AG10803 (cell line): ENCODE measurements at regions not wholly inside any gene's neighbourhood (a gene's known extent, or its start where the extent isn't known, plus 50 kb on each side); places are given as distances from the start of the nearest gene placed in this dataset.
"Not testable (repeated sequence)": the region's sequence is repeated elsewhere in the genome, so short reads cannot be mapped to it uniquely, and the experiment has no call there.

Experiments
- DNase-seq: peaks from one replicate; pipeline ENCODE4 v3.0.0; 2010; ENCODE audit warnings: low read depth
- H3K4me3 ChIP-seq: 2 replicates; pipeline ENCODE4 v1.5.1; 2011; ENCODE audit warnings: mild to moderate bottlenecking, low read length, control low read depth
- CTCF ChIP-seq: conservative IDR thresholded peaks from 2 replicates; pipeline ENCODE4 v1.5.1; 2011; ENCODE audit warnings: mild to moderate bottlenecking, low read length, control low read depth, inconsistent platforms

DNA sequence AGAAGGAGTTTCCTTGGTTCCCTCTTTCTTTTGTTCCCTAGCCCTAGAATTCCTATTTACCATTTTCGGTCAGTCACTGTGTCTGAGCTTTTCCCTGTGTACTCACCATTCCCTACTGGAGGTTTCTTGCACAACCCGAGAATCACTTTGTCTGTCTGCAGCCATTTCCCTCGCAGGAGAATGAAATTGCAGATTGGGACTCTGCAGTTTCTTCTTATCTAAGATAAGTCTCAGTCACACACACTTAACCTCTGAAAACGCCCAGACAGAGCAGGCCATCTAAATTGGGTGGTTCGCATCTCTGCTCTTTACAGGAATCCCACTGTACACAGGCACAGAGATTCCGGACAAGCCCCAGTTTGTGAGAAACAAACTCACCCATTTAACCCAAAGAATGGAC is 58.6 kb upstream of the CNTNAP2 start:
- DNase-seq = no peak
- H3K4me3 ChIP-seq = no peak overlapping the region
- no peak for TF ChIP-seq CTCF

GRCh38 chr7:146054909-146055308 is 61.7 kb upstream of the CNTNAP2 start:
- TF ChIP-seq CTCF = no peak
- no peak for DNase-seq
- no peak overlapping the region for H3K4me3 ChIP-seq

GRCh38 chr7:146053492-146053891 is 63.1 kb upstream of the CNTNAP2 start:
- no peak for DNase-seq
- no peak for TF ChIP-seq CTCF
- no peak overlapping the region for H3K4me3 ChIP-seq

DNA sequence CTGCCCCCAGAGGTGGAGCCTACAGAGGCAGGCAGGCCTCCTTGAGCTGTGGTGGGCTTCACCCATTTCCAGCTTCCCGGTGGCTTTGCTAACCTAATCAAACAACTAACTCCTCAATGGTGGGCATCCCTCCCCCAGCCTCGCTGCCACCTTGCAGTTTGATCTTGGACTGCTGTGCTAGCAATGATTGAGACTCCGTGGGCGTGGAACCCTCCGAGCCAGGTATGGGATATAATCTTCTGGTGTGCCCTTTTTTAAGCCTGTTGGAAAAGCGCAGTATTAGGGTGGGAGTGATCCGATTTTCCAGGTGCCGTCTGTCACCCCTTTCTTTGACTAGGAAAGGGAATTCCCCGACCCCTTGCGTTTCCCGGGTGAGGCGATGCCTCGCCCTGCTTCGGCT is 73.3 kb upstream of the CNTNAP2 start:
- H3K4me3 ChIP-seq, DNase-seq: not testable (repeated sequence)

DNA sequence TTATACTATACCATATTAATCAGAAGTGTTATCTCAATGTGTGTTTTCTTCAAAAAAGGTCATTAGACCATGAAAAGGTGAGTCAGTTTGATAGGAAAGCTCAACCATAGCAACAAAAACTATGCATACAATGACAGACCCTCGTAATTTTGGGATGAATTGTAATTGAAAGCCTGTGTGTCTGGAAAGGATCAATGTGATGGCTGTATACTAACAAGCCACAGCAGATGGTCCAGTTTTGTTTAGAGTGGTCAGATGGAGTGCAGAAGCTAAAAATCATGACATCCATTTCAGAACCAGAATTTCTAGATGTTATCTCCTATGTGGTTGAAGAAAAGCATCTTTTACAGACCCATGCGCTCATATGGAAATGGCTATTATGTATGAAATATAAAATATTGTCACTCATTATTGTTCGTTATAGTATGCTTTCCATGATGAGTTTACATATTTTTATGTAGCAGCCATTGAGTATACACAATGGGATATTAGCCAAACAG is 88.3 kb upstream of the CNTNAP2 start:
- no peak for TF ChIP-seq CTCF
- no peak for DNase-seq
- no peak overlapping the region for H3K4me3 ChIP-seq

- H3K4me3 ChIP-seq = no peak overlapping the region
- no peak for DNase-seq
- no peak for TF ChIP-seq CTCF
Observed at GRCh38 chr7:146027243-146027642, 89.4 kb upstream of the CNTNAP2 start.

GRCh38 chr7:146022776-146023175 is 93.8 kb upstream of the CNTNAP2 start:
- DNase-seq = no peak
- no peak for TF ChIP-seq CTCF

DNA sequence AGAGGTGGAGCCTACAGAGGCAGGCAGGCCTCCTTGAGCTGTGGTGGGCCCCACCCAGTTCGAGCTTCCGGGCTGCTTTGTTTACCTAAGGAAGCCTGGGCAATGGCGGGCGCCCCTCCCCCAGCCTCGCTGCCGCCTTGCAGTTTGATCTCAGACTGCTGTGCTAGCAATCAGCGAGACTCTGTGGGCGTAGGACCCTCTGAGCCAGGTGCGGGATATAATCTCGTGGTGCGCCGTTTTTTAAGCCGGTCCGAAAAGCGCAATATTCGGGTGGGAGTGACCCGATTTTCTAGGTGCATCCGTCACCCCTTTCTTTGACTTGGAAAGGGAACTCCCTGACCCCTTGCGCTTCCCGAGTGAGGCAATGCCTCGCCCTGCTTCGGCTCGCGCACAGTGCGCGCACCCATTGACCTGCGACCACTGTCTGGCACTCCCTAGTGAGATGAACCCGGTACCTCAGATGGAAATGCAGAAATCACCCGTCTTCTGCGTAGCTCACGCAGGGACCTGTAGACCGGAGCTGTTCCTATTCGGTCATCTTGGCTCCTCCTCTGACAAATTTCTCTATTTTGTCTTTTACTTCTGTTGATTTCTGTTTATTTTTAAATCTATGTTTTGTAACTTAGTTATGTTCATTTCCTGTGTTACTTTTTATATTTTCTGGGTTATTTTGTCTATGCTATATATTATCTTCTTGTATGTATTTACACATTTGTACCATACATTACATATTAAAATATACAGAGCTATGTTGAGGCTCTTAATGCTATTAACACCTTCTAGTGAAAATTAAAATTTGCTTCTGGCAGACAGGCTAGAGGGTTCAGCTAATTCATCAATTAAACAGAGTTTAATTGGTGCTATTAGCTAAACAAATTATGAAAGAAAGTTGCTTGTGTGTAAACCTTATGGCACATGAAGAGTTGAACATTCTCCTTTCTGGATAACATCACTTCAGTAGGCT is 97.3 kb upstream of the CNTNAP2 start:
- H3K4me3 ChIP-seq, DNase-seq: not testable (repeated sequence)

More at GRCh38 chr7:146022776-146023175, 93.8 kb upstream of the CNTNAP2 start:
- no peak overlapping the region for H3K4me3 ChIP-seq

- not testable (repeated sequence) for DNase-seq, H3K4me3 ChIP-seq
Observed at GRCh38 chr7:146017366-146017765, 99.2 kb upstream of the CNTNAP2 start.

GRCh38 chr7:146014154-146014553 is 102.4 kb upstream of the CNTNAP2 start:
- not testable (repeated sequence) for DNase-seq, H3K4me3 ChIP-seq
